DMS153 (cell line): ENCODE measurements at regions not wholly inside any gene's neighbourhood (a gene's known extent, or its start where the extent isn't known, plus 50 kb on each side); places are given as distances from the start of the nearest gene placed in this dataset.
"Not testable (repeated sequence)": the region's sequence is repeated elsewhere in the genome, so short reads cannot be mapped to it uniquely, and the experiment has no call there.

Experiments used
- DNase-seq: peaks from one replicate; lab custom pipeline; 2025; lab: John Stamatoyannopoulos, UW

GRCh38 chr11:92607969-92608722, 361.3 kb upstream of the MTNR1B start:
- DNase-seq = no peak

- DNase-seq = no peak
These were observed 358.3 kb upstream of the MTNR1B start for GRCh38 chr11:92611157-92611556.

DNA sequence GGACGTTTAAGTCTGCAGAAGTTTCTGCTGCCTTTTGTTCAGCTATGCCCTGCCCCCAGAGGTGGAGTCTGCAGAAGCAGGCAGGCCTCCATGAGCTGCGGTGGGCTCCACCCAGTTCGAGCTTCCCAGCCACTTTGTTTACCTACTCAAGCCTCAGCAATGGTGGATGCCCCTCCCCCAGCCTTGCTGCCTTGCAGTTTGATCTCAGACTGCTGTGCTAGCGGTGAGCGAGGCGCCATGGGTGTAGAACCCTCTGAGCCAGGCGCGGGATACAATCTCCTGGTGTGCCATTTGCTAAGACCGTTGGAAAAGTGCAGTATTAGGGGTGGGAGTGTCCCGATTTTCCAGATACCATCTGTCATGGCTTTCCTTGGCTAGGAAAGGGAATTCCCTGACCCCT, 351.4 kb upstream of the MTNR1B start:
- not testable (repeated sequence) for DNase-seq

- DNase-seq = no peak
These were observed 346.4 kb upstream of the MTNR1B start for GRCh38 chr11:92623055-92623454.

GRCh38 chr11:92625894-92626293, 343.6 kb upstream of the MTNR1B start:
- no peak for DNase-seq

DNA sequence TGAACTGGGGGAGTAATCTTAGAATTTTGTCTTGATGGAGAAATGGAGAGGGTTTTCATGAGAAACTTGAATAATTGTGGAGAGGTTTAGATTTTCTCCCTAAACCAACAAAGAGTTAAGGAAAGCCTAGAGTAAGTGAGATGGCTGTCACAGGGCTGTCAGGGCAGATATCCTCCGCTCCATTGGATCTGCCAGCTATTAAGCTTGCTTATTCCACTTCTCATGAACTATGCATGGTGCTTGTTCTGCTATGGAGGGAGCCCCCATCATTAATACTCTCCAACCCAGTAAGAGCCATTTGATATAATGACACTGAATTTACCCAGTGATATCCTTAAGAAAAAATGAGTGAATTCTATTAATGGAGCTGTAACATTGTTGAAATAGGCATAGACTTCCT, 342.8 kb upstream of the MTNR1B start:
- DNase-seq = no peak

GRCh38 chr11:92627615-92628256, 341.7 kb upstream of the MTNR1B start:
- no peak for DNase-seq

DNA sequence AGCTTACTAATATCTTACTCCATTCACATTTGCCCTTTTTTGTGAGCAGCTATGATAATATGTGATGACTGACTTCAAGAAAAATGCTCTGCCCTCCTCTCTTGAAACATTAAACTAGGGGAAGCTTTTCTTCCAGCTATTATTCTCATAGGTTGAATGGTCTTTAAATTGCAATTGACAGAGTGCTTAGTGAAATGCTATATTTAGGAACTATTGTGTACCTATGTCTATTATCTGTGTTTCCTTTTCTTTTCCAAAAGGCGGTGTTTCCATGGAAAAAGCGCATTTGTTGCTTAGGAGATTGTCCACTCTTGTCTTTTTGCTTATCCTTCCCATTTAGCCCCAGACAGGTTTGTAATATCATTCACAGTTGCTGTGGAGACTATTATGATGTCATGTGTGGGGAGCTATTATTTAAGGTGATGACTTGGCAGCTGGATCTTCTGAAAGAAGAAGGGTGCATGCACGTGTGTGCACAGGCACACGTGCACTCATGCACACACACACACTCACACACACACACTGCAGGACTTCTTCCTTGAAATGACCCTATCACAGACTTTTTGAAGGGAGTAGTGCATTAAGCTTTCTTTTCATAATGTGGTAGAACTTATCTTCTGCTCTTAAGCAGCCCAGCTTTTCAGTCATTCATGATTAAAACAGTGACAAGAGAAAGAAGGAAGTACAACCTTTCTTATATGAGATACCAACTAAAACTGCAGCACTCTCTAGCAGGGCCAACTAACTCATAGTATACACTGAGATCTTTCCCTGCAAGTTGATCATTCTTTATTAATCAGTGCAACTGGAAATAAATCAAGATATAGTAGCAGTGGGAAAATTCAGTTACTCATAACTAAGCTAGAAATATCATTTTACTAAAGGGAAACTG, 340.8 kb upstream of the MTNR1B start:
- peak; percentile 82 for DNase-seq

GRCh38 chr11:92632495-92632894, 337.0 kb upstream of the MTNR1B start:
- DNase-seq = no peak

- no peak for DNase-seq
These were observed 335.6 kb upstream of the MTNR1B start for GRCh38 chr11:92633820-92634219.

- no peak for DNase-seq
These were observed 332.8 kb upstream of the MTNR1B start for GRCh38 chr11:92636543-92637188.

DNA sequence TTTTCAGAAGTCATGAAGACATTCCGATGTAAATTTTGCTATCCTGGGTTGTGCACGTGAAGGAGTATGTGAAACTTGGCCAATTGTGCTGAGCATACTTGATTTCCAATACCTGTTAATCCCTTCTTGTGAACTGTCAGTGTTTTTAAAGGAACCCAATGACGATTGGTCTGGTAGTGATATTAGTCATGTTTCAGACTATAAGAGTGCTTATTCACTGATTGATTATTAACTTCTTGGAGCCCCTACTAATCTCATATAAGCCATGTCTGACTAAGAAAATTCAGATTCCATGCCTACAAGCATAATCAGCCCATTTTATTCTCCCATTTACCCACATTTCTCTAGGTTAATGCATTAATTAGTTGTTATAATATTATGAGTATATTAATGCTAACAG, 330.8 kb upstream of the MTNR1B start:
- no peak for DNase-seq

DNA sequence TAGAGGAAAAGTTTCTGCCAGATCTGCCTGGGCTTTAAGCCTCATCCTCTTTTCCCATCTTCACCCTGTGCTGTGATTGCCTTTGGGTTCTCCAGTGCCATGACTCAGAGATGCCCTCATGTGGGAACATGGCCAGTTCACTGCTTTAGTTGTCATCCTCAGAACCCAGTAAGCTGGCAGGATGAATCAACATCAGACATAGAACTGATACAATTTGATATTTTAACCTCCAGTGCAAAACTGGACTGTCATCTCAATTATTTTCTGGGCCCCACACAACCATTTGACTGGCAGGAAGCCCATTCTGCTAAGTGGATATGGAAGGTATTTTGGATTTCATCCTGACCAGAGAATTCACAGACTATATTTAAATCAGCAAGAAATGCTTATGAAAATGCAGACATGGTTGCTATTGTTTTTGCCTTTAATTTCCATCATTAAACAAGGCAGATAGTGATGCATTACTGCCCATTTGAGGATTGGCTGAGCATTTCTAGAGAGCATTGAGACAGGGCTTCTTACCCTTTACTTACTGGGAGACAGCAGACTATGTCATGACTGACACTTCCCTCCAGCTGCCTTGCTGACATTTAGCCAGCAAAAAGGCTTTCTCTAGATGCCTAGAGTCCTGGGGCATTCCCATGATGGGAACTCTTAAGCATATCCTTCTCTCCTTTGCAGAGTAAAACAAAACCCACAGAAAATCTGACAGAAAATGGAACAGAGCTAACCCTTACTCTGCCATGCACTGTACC, 327.1 kb upstream of the MTNR1B start:
- no peak for DNase-seq

DNA sequence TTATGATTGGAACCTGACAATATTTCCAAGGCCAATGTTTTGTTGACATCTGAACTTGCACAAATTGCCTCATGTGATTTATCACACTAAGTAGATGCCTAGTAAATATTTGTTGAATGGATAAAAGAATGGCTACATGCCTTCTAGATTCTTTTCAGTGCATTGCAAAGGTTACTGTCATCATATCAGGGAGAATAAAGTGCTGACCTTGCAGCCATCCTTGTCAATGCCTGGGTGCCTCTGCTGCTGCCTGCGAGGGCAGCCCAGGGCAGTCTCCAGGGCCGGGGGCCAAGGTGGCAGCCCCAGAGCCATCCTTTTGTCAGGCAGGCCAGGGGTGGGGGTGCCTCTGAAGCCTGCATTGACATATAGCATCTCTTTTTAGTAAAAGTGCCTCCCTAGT, 325.6 kb upstream of the MTNR1B start:
- no peak for DNase-seq

GRCh38 chr11:92644595-92645445, 324.6 kb upstream of the MTNR1B start:
- DNase-seq = no peak

- no peak for DNase-seq
These were observed 318.3 kb upstream of the MTNR1B start for GRCh38 chr11:92651159-92651558.

GRCh38 chr11:92653454-92653853, 316.0 kb upstream of the MTNR1B start:
- DNase-seq = no peak

DNA sequence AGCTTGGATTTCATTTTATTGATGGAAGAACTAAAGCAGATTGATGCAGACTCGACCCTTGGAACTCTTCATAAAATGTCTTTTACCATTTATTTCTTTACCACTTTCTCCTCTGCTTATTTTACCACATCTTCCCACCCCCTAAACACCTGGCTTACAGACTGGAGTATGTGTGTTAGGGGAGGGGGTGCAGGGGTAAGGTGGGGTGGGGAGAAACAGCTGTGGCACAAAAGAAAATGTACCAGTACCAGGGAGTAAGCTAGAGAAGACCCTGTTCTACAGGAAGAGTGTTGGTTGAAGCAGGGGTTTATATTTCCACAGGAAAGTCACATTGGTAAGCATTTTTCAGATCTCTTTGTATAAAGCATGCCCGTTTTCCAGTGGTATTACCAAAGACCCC, 312.7 kb upstream of the MTNR1B start:
- no peak for DNase-seq

GRCh38 chr11:92657226-92657625, 312.2 kb upstream of the MTNR1B start:
- no peak for DNase-seq

- no peak for DNase-seq
These were observed 310.7 kb upstream of the MTNR1B start for GRCh38 chr11:92658733-92659132.

GRCh38 chr11:92659793-92660192, 309.7 kb upstream of the MTNR1B start:
- DNase-seq = no peak
